GM12878 (cell line): ENCODE measurements at regions not wholly inside any gene's neighbourhood (a gene's known extent, or its start where the extent isn't known, plus 50 kb on each side); places are given as distances from the start of the nearest gene placed in this dataset.

Source experiments
- ATAC-seq: fragments of 200-7000 bp; cut with Tn5 transposase; 3 replicates; pipeline ENCODE4 v1.9.1; 2020; ENCODE audit warnings: mild to moderate bottlenecking, moderate library complexity
- BruUV-seq: library from RNA; stranded (reverse); fragments of 400-500 nt; replicated peaks from 2 replicates; lab custom pipeline; 2021; lab: Mats Ljungman, UMichigan
- CTCF ChIA-PET: fragments of 300-600 bp; sonication (Branson Sonifier 250); formaldehyde crosslinking; extraction: SDS; loops from one replicate; lab custom pipeline; 2021; ENCODE audit warnings: inconsistent platforms; lab: Yijun Ruan, JAX
- POLR2A ChIA-PET: fragments of 350-600 bp; formaldehyde crosslinking; extraction: SDS; loops from one replicate; lab custom pipeline; 2021; ENCODE audit warnings: inconsistent platforms; lab: Charles Lee
- RAD21 ChIA-PET: fragments of 300-600 bp; sonication (Branson Sonifier 250); formaldehyde crosslinking; loops from one replicate; lab custom pipeline; 2023; ENCODE audit warnings: antibody characterized with exemption; ENCODE audit not compliant: unreplicated experiment; lab: Charles Lee
- SMC1A ChIA-PET: fragments of 300-600 bp; sonication (Branson Sonifier 250); formaldehyde crosslinking; loops from one replicate; lab custom pipeline; 2023; ENCODE audit not compliant: unreplicated experiment, uncharacterized antibody; lab: Charles Lee
- DNase-seq: peaks from one replicate; pipeline ENCODE4 v3.0.0-alpha.2; 2011; ENCODE audit warnings: low read depth, low spot score
- FAIRE-seq: peaks from 3 replicates; lab custom pipeline; 2011; peaks lifted over from hg19 to GRCh38; lab: Jason Lieb, UNC
- H2AFZ ChIP-seq: 2 replicates; pipeline ENCODE4 v1.6.0; 2011; ENCODE audit warnings: low read depth, low read length, control low read depth; ENCODE audit not compliant: control insufficient read depth
- H3K27ac ChIP-seq: 2 replicates; pipeline ENCODE4 v1.5.1; 2011; ENCODE audit warnings: control low read depth; ENCODE audit not compliant: control insufficient read depth, insufficient read depth
- H3K27me3 ChIP-seq, 2 experiments: replicated peaks in 1 of 2; 2 replicates each; pipeline versions ENCODE4 v1.6.0 to v1.6.1; 2011; ENCODE audit warnings: low read length in 1 of 2; ENCODE audit not compliant: control insufficient read depth in 2 of 2, insufficient read depth in 2 of 2
- H3K36me3 ChIP-seq, 2 experiments: 2 replicates each; pipeline ENCODE4 v1.5.1; 2011; ENCODE audit warnings: low read length in 1 of 2; ENCODE audit not compliant: control insufficient read depth in 2 of 2, insufficient read depth in 2 of 2
- H3K4me1 ChIP-seq: 2 replicates; pipeline ENCODE4 v1.6.1; 2011; ENCODE audit warnings: mild to moderate bottlenecking, low read length, moderate library complexity, mixed read lengths; ENCODE audit not compliant: control insufficient read depth, insufficient read depth
- H3K4me2 ChIP-seq: 2 replicates; pipeline ENCODE4 v1.6.0; 2011; ENCODE audit warnings: control low read depth; ENCODE audit not compliant: control insufficient read depth, insufficient read depth
- H3K4me3 ChIP-seq: fragments of 200-600 bp; sonication (generic); 2 replicates; pipeline ENCODE4 v1.5.1; 2016
- H3K79me2 ChIP-seq: 2 replicates; pipeline ENCODE4 v1.6.0; 2011; ENCODE audit warnings: low read length; ENCODE audit not compliant: control insufficient read depth, insufficient read depth
- H3K9ac ChIP-seq: 2 replicates; pipeline ENCODE4 v1.8.0; 2011; ENCODE audit warnings: low read length, control low read depth, mixed read lengths; ENCODE audit not compliant: control insufficient read depth, insufficient read depth
- H3K9me3 ChIP-seq: replicated peaks from 3 replicates; pipeline ENCODE4 v1.5.1; 2011; ENCODE audit warnings: mild to moderate bottlenecking, low read length; ENCODE audit not compliant: control insufficient read depth, insufficient read depth
- H4K20me1 ChIP-seq: 2 replicates; pipeline ENCODE4 v1.6.0; 2011; ENCODE audit not compliant: control insufficient read depth, insufficient read depth
- EP300 ChIP-seq, 2 experiments: fragments of 150-350 bp in 1 of 2; IDR thresholded peaks; 2 replicates each; pipeline ENCODE4 v1.6.1; 2011 to 2012; ENCODE audit warnings: low read depth in 2 of 2, low read length in 2 of 2, borderline replicate concordance in 1 of 2, improper control_type of control experiment in 1 of 2, inconsistent platforms in 1 of 2; ENCODE audit not compliant: control insufficient read depth in 1 of 2
- FOXM1 ChIP-seq: IDR thresholded peaks from 2 replicates; pipeline ENCODE4 v1.6.1; 2012; ENCODE audit warnings: low read depth, mild to moderate bottlenecking, inconsistent platforms, low read length, moderate library complexity
- HCFC1 ChIP-seq: fragments of 150-350 bp; IDR thresholded peaks from 2 replicates; pipeline ENCODE4 v1.6.1; 2014; ENCODE audit warnings: low read length
- MYC ChIP-seq: IDR thresholded peaks from 2 replicates; pipeline ENCODE4 v1.6.1; 2011; ENCODE audit warnings: mild to moderate bottlenecking, low read length, moderate library complexity, inconsistent platforms; ENCODE audit not compliant: insufficient read depth, insufficient replicate concordance, insufficient read length, severe bottlenecking
- NBN ChIP-seq: fragments of 450-650 bp; IDR thresholded peaks from 2 replicates; pipeline ENCODE4 v1.6.1; 2016
- POU2F2 ChIP-seq: IDR thresholded peaks from 3 replicates; pipeline ENCODE4 v1.6.1; 2011; ENCODE audit warnings: low read depth, mild to moderate bottlenecking, low read length, borderline replicate concordance
- PRDM15 ChIP-seq: fragments of 450-650 bp; formaldehyde crosslinking; IDR thresholded peaks from 2 replicates; pipeline ENCODE4 v1.4.0; 2020; ENCODE audit warnings: mild to moderate bottlenecking, moderate library complexity
- SMAD1 ChIP-seq: fragments of 450-650 bp; IDR thresholded peaks from 2 replicates; pipeline ENCODE4 v1.6.1; 2018; ENCODE audit warnings: mild to moderate bottlenecking, low read depth; ENCODE audit not compliant: partially characterized antibody
- SMAD5 ChIP-seq: IDR thresholded peaks from 2 replicates; pipeline ENCODE4 v1.6.1; 2016; ENCODE audit warnings: antibody characterized with exemption, low read depth
- SUZ12 ChIP-seq: fragments of 200-600 bp; sonication (generic); IDR thresholded peaks from one replicate; pipeline ENCODE4 v1.6.1; 2018; ENCODE audit warnings: antibody characterized with exemption, mild to moderate bottlenecking; ENCODE audit not compliant: unreplicated experiment
- TARDBP ChIP-seq: IDR thresholded peaks from 2 replicates; pipeline ENCODE4 v1.6.1; 2016; ENCODE audit warnings: borderline replicate concordance
- ZNF274 ChIP-seq: IDR thresholded peaks from one replicate; pipeline ENCODE4 v1.8.0; 2011; ENCODE audit not compliant: insufficient read length, insufficient read depth
- WGBS: methylation state at CpG from one replicate; pipeline ENCODE4 v1.1.6; 2016; ENCODE audit warnings: low lambda C conversion rate; ENCODE audit not compliant: insufficient replicate concordance, insufficient coverage; ENCODE audit errors: missing lambda C conversion rate; 5-methylcytosine and 5-hydroxymethylcytosine counted together
- in situ Hi-C: fragments of 300-500 bp; cut with MboI; formaldehyde crosslinking; loops from 9 replicates; pipeline ENCODE4 v1.14.3; 2018; ENCODE audit warnings: mixed read lengths
- intact Hi-C: fragments of 100-400 bp; cut with micrococcal nuclease; formaldehyde crosslinking; loops from one replicate; pipeline ENCODE4 v1.14.2; 2022; ENCODE audit not compliant: unreplicated experiment
- TF ChIP-seq, protein P1 (sequence below): IDR thresholded peaks from 2 replicates; pipeline ENCODE4 v1.6.1; 2012; ENCODE audit warnings: improper control_type of control experiment, low read depth, low read length; ENCODE audit not compliant: insufficient replicate concordance

DNA sequence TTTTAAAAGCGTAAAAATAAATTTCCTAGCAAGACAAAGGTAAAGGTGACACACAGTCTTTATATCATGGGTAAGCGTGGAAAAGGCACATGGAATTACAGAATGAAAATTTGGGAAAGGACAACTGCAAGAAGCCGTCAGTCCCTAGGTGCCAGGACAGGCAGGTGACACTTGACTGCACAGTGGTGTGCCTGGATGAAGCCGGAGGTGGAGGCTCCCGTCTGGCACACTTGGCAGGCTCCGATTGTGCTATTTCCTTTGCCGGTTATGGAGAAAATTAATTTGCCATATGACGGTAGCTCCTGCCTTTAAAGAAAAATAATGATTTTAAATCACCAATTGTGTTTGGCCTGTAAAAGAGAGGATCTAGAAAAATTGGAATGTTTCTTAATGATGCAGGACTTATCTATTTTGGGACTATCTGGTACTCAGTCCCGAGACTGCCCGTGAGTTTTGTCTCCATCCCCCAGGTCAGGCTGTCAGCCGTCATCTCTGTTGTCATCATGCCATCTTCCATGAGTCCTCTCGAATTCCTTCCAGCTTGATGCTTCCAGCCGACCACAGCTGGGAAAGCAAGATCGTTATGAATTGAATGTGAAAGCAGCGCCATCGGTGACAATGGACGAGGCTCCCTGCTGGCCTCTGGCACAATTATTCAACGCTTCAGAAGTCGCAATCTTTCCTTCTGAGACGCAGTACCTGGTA, 56.2 kb upstream of the MGMT start (continued):
- TF ChIP-seq SMAD5: no peak

DNA sequence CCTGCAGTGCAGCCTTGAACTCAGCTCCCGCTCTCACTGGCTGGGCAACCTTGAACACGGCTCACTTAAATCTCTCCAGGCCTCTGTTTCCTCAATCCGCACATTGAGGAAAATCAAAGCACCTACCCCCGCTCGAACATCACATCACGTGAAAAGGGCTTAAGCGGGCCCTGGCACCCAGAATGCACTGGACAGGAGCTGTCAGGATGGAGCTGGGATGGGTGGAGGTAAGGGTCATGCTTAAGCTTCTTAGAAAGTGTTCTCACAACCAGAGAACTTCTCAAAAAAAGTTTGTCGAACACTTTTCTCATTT, 55.7 kb upstream of the MGMT start:
- H3K27ac ChIP-seq: no peak overlapping the region
- H3K9me3 ChIP-seq: no peaks in the 10 kb centered on the region
- CTCF ChIA-PET: no interaction called here
- intact Hi-C loops: no loop called here
- H3K79me2 ChIP-seq: no peaks in the 10 kb centered on the region
- TF ChIP-seq ZNF274 (no peak), HCFC1 (no peak), NBN (no peak), EP300 (IDR thresholded peaks at IDR 0.05; ENCODE audit: borderline replicate concordance in 1 of 2, control insufficient read depth in 1 of 2, low read depth in 2 of 2, low read length in 2 of 2) (no peak), TARDBP (no peak), FOXM1 (no peak), MYC (no peak), POU2F2 (no peak), PRDM15 (CRISPR knock-in tag) (no peak), SMAD1 (no peak), SUZ12 (no peak)
- TF ChIP-seq, protein P1, sequence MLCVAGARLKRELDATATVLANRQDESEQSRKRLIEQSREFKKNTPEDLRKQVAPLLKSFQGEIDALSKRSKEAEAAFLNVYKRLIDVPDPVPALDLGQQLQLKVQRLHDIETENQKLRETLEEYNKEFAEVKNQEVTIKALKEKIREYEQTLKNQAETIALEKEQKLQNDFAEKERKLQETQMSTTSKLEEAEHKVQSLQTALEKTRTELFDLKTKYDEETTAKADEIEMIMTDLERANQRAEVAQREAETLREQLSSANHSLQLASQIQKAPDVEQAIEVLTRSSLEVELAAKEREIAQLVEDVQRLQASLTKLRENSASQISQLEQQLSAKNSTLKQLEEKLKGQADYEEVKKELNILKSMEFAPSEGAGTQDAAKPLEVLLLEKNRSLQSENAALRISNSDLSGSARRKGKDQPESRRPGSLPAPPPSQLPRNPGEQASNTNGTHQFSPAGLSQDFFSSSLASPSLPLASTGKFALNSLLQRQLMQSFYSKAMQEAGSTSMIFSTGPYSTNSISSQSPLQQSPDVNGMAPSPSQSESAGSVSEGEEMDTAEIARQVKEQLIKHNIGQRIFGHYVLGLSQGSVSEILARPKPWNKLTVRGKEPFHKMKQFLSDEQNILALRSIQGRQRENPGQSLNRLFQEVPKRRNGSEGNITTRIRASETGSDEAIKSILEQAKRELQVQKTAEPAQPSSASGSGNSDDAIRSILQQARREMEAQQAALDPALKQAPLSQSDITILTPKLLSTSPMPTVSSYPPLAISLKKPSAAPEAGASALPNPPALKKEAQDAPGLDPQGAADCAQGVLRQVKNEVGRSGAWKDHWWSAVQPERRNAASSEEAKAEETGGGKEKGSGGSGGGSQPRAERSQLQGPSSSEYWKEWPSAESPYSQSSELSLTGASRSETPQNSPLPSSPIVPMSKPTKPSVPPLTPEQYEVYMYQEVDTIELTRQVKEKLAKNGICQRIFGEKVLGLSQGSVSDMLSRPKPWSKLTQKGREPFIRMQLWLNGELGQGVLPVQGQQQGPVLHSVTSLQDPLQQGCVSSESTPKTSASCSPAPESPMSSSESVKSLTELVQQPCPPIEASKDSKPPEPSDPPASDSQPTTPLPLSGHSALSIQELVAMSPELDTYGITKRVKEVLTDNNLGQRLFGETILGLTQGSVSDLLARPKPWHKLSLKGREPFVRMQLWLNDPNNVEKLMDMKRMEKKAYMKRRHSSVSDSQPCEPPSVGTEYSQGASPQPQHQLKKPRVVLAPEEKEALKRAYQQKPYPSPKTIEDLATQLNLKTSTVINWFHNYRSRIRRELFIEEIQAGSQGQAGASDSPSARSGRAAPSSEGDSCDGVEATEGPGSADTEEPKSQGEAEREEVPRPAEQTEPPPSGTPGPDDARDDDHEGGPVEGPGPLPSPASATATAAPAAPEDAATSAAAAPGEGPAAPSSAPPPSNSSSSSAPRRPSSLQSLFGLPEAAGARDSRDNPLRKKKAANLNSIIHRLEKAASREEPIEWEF: no peak
- WGBS: 67% methylated on average over 8 of the region's 8 CpGs
- DNase-seq (no peak), FAIRE-seq (no peak), ATAC-seq (no peak)
- no peaks in the 10 kb centered on the region for H3K4me1 ChIP-seq
- H3K36me3 ChIP-seq: no peaks in the 10 kb centered on the region
- no peak overlapping the region for H2AFZ ChIP-seq
- no TSS peak for BruUV-seq
- in situ Hi-C loops: no loop called here
- SMC1A ChIA-PET: no interaction called here
- no peaks in the 10 kb centered on the region for H3K27me3 ChIP-seq
- no peak overlapping the region for H3K9ac ChIP-seq
- H4K20me1 ChIP-seq: no peaks in the 10 kb centered on the region
- H3K4me3 ChIP-seq: no peak overlapping the region
- H3K4me2 ChIP-seq: no peak overlapping the region
- RAD21 ChIA-PET: no interaction called here
- POLR2A ChIA-PET: no interaction called here
